ENCODE measurements at regions not wholly inside any gene's neighbourhood (a gene's known extent, or its start where the extent isn't known, plus 50 kb on each side); places are given as distances from the start of the nearest gene placed in this dataset.

- no peak for DNase-seq
These were observed 140.5 kb downstream of the TOMM20 start for GRCh38 chr1:234988155-234988517.

- peak; percentile 93 for DNase-seq
These were observed 141.1 kb downstream of the TOMM20 start for GRCh38 chr1:234987415-234988154.

DNA sequence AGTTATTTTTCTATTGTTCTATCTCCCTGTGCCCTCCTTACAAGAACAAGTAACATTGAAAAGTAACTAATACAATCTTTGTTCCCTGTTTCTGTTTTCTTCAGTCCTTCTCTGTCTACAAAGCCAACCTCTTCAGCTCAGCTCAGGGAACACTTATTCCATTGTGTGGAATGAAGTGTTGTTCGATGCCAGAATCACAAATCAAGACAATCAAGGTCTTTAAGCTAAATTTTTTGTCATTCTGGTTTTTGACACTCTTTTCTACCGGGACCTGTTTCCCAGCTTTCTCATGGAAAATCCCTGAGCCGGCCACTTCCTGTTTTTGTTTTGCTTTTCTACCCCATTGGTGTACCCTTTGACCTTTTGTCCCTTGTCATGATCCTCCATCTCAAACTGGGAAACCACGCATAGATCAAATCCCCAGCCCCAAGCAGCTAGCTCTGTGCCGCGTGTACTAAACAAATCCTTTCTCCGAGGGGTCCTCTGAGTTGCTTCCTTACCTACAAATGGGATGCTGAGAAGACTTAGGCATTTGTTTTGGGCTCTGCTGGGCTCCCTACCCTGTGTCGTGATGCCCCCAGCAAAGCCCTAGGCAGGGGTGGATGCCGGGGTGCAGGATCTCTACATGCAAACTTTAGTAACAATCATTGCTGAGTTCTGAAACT, 141.8 kb downstream of the TOMM20 start:
- no peak for DNase-seq

- DNase-seq = no peak
These were observed 142.9 kb downstream of the TOMM20 start for GRCh38 chr1:234985516-234986294.

GRCh38 chr1:234985007-234985370, 143.6 kb downstream of the TOMM20 start:
- DNase-seq = no peak

GRCh38 chr1:234983564-234984238, 144.9 kb downstream of the TOMM20 start:
- no peak for DNase-seq

- DNase-seq = no peak
These were observed 146.9 kb downstream of the TOMM20 start for GRCh38 chr1:234981758-234982157.

DNA sequence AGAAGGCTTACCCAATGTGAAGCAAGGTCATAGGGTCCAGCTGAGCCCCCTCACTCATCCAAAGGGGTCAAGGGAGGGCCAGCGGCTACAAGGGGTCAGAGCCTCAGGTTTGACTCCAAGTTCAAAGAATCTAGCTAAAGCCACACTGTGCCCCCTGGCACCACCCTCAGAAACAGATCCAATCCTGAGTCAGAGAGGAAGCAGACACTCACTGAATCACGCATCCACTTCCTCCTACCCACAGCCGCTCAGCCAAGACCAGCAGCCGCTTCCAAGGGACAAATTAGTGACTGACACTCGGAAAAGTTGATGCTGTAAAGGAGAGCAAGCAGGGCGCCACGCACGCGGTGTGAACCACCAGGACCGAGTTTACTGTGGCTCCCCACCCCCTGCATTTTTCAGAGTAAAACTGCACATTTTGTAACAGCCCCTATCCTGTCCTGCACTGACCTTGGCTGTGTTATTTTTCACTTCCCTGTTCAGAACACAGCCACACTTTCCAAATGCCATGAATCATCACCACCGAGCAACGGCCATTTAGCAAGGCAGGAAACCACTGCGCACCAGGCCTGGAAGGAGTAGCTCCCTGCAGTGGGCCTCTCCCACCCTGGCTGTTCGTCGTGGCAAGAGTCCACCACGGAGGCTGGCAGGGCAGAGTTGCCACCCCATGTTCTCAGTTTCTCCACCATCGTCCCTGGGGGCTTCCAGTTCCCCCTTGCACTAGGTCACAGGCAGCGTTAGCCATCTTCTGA, 147.8 kb downstream of the TOMM20 start:
- peak; percentile 94 for DNase-seq

DNA sequence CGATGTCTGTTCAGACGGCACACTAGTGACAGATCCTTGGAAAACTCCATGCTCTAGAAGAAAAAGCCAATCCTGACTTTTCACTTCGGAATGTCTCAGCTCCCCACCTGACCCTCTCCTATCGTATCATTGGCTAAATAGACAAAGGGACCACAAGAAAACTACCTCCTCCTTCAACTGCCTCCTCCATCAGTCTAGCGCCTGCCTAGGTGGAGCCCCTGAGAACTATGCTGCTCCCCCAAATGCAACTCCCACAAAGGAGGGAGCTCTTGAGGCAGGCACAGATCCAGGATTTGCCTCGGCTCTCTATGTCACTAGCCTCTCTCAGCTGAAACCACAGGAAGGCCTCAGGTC, 148.4 kb downstream of the TOMM20 start:
- no peak for DNase-seq

DNA sequence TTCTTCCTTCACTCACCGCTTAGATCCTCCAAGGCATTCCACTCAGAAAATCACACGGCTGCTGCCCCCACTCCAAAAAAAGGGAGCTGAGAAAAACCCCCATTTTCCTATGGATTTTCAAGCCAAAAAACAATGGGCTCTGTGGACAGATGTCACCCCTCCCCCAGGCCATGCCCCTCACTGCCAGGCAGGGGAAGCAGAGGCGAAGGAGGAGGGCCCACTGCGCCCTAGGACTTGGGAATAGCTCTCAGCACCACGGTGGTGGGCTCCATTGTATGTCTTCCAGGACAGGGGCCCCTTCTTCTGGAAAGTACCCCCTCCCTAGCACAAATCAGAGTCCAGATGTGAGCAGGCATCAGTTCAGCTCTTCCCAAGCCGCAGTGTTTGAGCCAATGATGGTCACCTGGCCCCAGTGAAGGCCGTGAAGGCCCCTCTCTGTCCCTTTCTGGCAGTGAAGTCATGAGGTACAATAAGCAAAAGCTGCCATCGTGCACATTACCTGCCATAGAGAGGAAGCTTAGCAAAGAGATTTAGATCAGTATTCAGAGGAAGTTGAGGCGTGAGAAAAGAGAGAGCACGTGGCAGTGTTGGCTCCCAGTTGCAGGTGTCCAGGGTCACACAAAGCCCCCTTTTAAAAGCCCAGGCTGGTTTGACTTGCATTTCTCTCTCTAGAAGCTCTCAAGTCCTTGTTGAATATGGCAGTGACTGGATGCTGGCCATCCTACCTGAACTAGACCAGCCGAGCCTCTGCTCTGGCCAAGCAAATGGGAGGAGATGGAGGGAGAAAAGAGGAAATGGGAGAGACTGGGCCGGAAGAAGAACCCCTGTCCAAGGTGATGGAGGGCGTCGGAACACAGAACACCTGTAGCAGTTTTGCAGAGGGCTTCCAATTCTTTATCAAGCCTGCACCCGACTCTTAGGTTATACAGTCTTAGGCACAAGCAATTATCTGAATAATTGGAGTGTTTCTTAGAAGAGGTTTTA, 149.0 kb downstream of the TOMM20 start:
- DNase-seq = no peak

GRCh38 chr1:234978397-234979295, 150.0 kb downstream of the TOMM20 start:
- peak; percentile 78 for DNase-seq

- no peak for DNase-seq
These were observed 150.7 kb downstream of the TOMM20 start for GRCh38 chr1:234977875-234978396.

DNA sequence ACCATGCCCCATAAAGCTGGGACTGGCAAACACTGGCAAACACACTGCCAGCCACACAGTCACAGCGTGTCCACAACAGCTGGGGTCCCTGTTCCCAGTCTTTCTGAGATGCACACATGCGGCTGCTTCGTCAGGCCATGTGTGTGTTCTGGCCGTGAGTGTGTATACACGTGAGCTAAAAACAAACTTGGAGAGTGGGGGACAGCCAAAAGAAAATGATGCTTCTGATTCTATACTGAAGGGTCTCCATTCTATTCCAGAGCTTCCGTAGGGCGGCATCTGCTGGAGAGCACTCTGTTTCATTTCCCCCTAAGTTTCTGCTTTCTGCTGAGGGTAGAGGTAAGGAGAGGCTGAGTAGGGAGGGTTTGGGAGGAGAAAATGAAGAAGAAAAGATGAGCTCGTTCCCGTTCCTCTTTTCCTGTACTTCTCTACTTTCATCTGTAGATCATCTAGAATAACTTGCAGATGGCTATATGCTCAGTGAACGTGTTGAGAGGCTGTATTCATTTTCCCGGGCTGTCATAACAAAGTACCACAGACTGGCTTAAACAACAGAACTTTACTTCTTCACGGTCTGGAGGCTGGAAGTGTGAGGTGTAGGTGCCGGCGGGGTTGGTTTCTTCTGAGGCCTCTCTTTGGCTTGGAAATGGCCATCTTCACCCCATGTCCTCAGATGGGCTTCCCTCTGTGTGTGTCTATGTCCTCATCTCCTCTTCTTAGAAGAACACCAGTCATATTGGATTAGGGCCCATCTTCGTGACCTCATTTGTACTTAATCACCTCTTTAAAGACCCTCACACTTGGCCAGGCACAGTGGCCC, 151.6 kb downstream of the TOMM20 start:
- no peak for DNase-seq

- DNase-seq = no peak
These were observed 152.4 kb downstream of the TOMM20 start for GRCh38 chr1:234975941-234976860.

DNA sequence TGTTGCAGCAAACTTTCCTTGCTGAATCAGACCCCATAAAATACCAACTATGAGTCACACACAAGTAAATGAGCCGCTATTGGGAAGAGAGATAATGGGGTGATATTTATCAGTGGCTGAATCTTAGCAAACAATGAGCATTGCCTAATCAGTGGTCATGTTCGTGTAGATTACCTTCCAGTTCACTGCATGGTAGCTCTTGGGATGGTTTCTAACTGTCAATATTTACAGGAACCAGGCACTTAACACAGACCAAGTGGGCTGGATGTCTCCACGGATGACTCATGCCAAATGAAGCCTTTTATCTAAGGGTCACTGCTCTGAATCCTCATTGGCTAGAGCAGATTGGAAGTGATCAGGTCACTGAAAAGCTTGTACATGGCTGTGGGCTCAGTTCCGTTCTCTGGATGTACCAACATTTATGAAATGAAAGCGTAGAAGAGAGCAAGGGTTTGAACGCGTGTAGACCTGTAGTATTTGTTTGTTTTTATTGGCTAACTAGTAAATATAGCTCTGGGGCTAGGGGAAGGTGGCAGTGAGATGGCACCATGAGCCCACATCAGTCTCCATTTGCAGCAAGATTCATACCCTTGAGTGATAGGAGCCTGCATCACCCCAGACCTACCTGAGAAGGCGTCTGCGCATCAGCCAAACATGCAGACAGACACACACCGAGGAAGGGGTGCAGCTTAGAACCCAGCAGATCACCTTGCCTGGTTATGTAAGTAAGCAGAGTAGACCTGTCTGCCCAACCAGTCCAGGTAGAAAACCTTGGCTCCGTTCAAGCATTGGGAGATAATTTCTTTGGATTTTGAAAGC, 153.3 kb downstream of the TOMM20 start:
- peak; percentile 95 for DNase-seq

DNA sequence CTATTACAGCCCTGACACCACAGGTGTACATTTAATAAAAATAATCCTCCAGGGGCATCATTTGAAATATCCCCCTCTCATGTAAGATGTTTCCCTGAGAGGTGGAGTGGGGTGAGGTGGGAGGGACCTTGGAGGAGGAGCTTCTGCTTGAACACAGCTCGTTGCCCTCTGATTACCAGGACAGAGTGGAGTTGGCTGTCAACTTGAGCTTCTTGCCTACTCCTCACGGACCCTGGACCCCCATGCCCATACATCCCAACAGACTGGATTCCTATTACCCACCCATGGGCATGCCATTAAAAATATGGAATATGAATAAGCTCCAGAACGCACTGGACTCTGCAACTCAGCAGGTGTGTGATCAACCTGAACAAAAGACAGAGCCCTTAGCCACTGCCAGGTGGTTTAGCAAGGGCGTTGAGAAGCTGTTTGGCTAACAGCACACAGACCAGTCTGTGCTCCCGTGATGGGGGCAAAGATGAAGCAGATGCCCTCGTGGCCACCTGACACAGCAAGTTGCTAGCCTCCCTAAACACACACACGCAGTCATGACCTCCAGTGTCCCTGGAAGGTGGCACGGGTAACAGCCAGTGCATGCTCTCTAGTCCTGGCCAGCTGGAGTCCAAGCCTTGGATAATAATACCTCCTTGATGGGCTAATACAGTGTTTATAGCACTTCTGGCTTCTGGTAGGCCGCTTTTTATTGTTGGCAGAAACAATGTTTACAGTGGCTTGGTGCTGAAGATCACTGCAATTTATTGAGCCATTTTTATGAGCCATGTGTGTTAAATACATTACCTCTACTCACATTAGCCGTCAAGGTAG, 155.0 kb downstream of the TOMM20 start:
- DNase-seq = no peak

Measured in EL (cell line).